ENCODE measurements at regions not wholly inside any gene's neighbourhood (a gene's known extent, or its start where the extent isn't known, plus 50 kb on each side); places are given as distances from the start of the nearest gene placed in this dataset.

- no peak for TF ChIP-seq GATA3 (IDR thresholded peaks at IDR 0.05; ENCODE audit: low read depth, low read length)
- TF ChIP-seq GATA2 (IDR thresholded peaks at IDR 0.05; ENCODE audit: low read depth, low read length) = no peak
These were observed 624.1 kb downstream of the CD109 start for GRCh38 chr6:74320074-74320473.

Data from SH-SY5Y (cell line).